Hepatocyte (in vitro differentiated cells): ENCODE measurements at regions not wholly inside any gene's neighbourhood (a gene's known extent, or its start where the extent isn't known, plus 50 kb on each side); places are given as distances from the start of the nearest gene placed in this dataset.

Source experiments
- CTCF ChIP-seq: fragments of 200-600 bp; sonication (generic); IDR thresholded peaks from 2 replicates; pipeline ENCODE4 v1.5.1; 2016; ENCODE audit warnings: antibody characterized with exemption, mild to moderate bottlenecking; ENCODE audit not compliant: poor library complexity
- EZH2 ChIP-seq: fragments of 200-600 bp; sonication (generic); IDR thresholded peaks from 2 replicates; pipeline ENCODE4 v1.6.1; 2016; ENCODE audit warnings: antibody characterized with exemption, mild to moderate bottlenecking, borderline replicate concordance
- EZH2phosphoT487 ChIP-seq: fragments of 200-600 bp; sonication (generic); IDR thresholded peaks from one replicate; pipeline ENCODE4 v1.6.1; 2018; ENCODE audit warnings: antibody characterized with exemption, mild to moderate bottlenecking, low read depth, moderate library complexity; ENCODE audit not compliant: unreplicated experiment, severe bottlenecking

- TF ChIP-seq CTCF: no peak
- TF ChIP-seq EZH2: no peak
- no peak for TF ChIP-seq EZH2phosphoT487
Observed at GRCh38 chr12:16726879-16727278, 120.9 kb upstream of the LMO3 start.
